CD8-positive, alpha-beta memory T cell (primary cell): ENCODE measurements at regions not wholly inside any gene's neighbourhood (a gene's known extent, or its start where the extent isn't known, plus 50 kb on each side); places are given as distances from the start of the nearest gene placed in this dataset.

ENCODE experiments used
- CTCF ChIA-PET: fragments of 350-600 bp; sonication (Branson Sonifier 250); formaldehyde crosslinking; loops from one replicate; lab custom pipeline; 2021; ENCODE audit warnings: antibody characterized with exemption; lab: Charles Lee
- POLR2A ChIA-PET: fragments of 350-600 bp; sonication (Branson Sonifier 250); formaldehyde crosslinking; loops from one replicate; lab custom pipeline; 2021; ENCODE audit warnings: antibody characterized with exemption; lab: Charles Lee
- DNase-seq, 5 donors: peaks; one replicate each; pipeline versions ENCODE4 v3.0.0 to v3.0.0-alpha.2; 2020 to 2022; ENCODE audit warnings: mixed read lengths in 1 of 5
- H3K27ac ChIP-seq: one replicate; pipeline ENCODE4 v1.7.0; 2013; ENCODE audit warnings: low read depth, mild to moderate bottlenecking, low read length, moderate library complexity
- H3K27me3 ChIP-seq: 2 replicates; pipeline ENCODE4 v1.7.0; 2013; ENCODE audit warnings: low read length, mild to moderate bottlenecking; ENCODE audit not compliant: insufficient read depth, poor library complexity, severe bottlenecking
- H3K36me3 ChIP-seq: 2 replicates; pipeline ENCODE4 v1.7.0; 2013; ENCODE audit warnings: mild to moderate bottlenecking, low read length, moderate library complexity; ENCODE audit not compliant: insufficient read depth
- H3K4me1 ChIP-seq: 2 replicates; pipeline ENCODE4 v1.7.0; 2013; ENCODE audit warnings: mild to moderate bottlenecking, low read length, moderate library complexity; ENCODE audit not compliant: insufficient read depth
- H3K4me3 ChIP-seq: 2 replicates; pipeline ENCODE4 v1.7.0; 2013; ENCODE audit warnings: mild to moderate bottlenecking, low read length
- H3K9me3 ChIP-seq: 2 replicates; pipeline ENCODE4 v1.7.0; 2013; ENCODE audit warnings: mild to moderate bottlenecking, low read length
- H3K27ac Mint-ChIP-seq, 8 donors: one replicate each; pipeline ENCODE4 v1.8.0; 2020 to 2021; ENCODE audit warnings: mixed read lengths in 8 of 8, mild to moderate bottlenecking in 6 of 8, inconsistent platforms in 3 of 8, moderate library complexity in 3 of 8
- H3K27me3 Mint-ChIP-seq, 2 donors: one replicate each; pipeline ENCODE4 v1.8.0; 2020 to 2021; ENCODE audit warnings: mixed read lengths in 2 of 2, mild to moderate bottlenecking in 1 of 2, moderate library complexity in 1 of 2
- H3K36me3 Mint-ChIP-seq, 3 donors: one replicate each; pipeline ENCODE4 v1.8.0; 2020 to 2021; ENCODE audit warnings: mixed read lengths in 3 of 3, inconsistent platforms in 1 of 3, mild to moderate bottlenecking in 1 of 3
- H3K4me1 Mint-ChIP-seq, 3 donors: one replicate each; pipeline ENCODE4 v1.8.0; 2020 to 2021; ENCODE audit warnings: mixed read lengths in 3 of 3, inconsistent platforms in 1 of 3, mild to moderate bottlenecking in 1 of 3
- H3K4me3 Mint-ChIP-seq, 7 donors: one replicate each; pipeline ENCODE4 v1.8.0; 2020 to 2021; ENCODE audit warnings: mixed read lengths in 7 of 7, mild to moderate bottlenecking in 6 of 7, moderate library complexity in 4 of 7, inconsistent platforms in 2 of 7
- H3K9me3 Mint-ChIP-seq, 5 donors: one replicate each; pipeline ENCODE4 v1.8.0; 2020 to 2022; ENCODE audit warnings: mixed read lengths in 5 of 5, mild to moderate bottlenecking in 3 of 5, moderate library complexity in 2 of 5, inconsistent platforms in 1 of 5

GRCh38 chr7:1340461-1341360 is 108.0 kb downstream of the UNCX start:
- H3K36me3 ChIP-seq = no peaks in the 10 kb centered on the region
- H3K27ac ChIP-seq = no peak overlapping the region
- no peaks in the 10 kb centered on the region for H3K4me1 ChIP-seq
- Mint-ChIP-seq H3K9me3 (peaks cover 10 to 34% (median 27%) of the 10 kb centered on the region in 5 donors), H3K4me3 (no peak overlapping the region), H3K27me3 (peaks cover 21 to 28% of the 10 kb centered on the region in 2 donors), H3K4me1 (no peaks in the 10 kb centered on the region), H3K36me3 (peaks cover 0 to 9% (median 2%) of the 10 kb centered on the region in 3 donors), H3K27ac (peak overlapping the region in 1 of 8 donors; percentile 72)
- no peak overlapping the region for H3K4me3 ChIP-seq
- ChIA-PET CTCF (no interaction called here), POLR2A (no interaction called here)
- peak in 1 of 5 donors; percentile 45 for DNase-seq
- no peaks in the 10 kb centered on the region for H3K9me3 ChIP-seq
- H3K27me3 ChIP-seq = no peaks in the 10 kb centered on the region

DNA sequence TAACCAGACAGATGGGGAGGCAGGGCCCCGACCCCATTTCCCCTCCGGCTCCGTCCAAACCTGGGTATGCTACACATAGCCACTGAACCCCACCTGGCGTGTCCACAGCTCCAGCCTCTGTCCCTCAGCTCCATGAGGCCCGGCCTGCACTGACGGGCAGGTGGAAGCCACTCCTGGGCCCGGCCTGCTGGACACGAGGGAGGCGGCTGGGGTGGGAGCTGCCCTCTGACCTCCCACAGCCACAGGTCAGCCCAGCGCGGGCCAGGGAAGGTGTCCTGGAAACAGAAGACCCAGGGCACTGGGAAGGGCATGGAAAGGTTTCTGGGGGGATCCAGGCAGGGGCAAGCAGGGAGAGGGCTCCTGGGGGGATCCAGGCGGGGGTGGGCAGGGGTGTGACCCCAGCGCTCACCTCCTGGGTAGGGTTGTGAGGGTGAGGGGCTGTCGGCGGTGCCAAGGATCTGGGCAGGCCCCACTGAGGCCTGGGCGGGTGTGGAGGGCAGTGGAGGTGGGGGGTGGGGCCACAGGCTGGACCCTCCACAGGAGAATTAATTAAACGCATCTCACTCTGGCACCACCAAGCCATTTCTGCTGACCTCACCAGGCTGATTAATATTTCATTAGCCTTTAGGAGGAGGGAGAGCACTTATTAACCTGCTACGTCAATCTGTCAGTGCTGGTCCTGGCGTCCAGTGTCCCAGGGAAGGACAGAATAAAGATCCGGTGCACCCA is 108.9 kb downstream of the UNCX start:
- H3K27ac ChIP-seq = no peak overlapping the region
- Mint-ChIP-seq H3K27me3 (peaks cover 23 to 24% of the 10 kb centered on the region in 2 donors), H3K36me3 (peaks cover 0 to 9% (median 2%) of the 10 kb centered on the region in 3 donors), H3K4me3 (no peak overlapping the region), H3K27ac (no peak overlapping the region), H3K9me3 (peaks cover 5 to 30% (median 22%) of the 10 kb centered on the region in 5 donors), H3K4me1 (no peaks in the 10 kb centered on the region)
- no peak overlapping the region for H3K4me3 ChIP-seq
- H3K9me3 ChIP-seq = no peaks in the 10 kb centered on the region
- no peak for DNase-seq
- H3K27me3 ChIP-seq = no peaks in the 10 kb centered on the region
- H3K4me1 ChIP-seq = no peaks in the 10 kb centered on the region
- ChIA-PET POLR2A (no interaction called here), CTCF (no interaction called here)
- no peaks in the 10 kb centered on the region for H3K36me3 ChIP-seq

- Mint-ChIP-seq H3K9me3 (peaks cover 2 to 24% (median 18%) of the 10 kb centered on the region in 5 donors), H3K4me1 (no peaks in the 10 kb centered on the region), H3K36me3 (peaks cover 0 to 9% (median 2%) of the 10 kb centered on the region in 3 donors), H3K4me3 (no peak overlapping the region), H3K27ac (no peak overlapping the region), H3K27me3 (peaks cover 23 to 24% of the 10 kb centered on the region in 2 donors)
- Histone ChIP-seq H3K9me3 (no peaks in the 10 kb centered on the region), H3K36me3 (no peaks in the 10 kb centered on the region), H3K4me1 (no peaks in the 10 kb centered on the region), H3K27me3 (no peaks in the 10 kb centered on the region), H3K4me3 (no peak overlapping the region), H3K27ac (no peak overlapping the region)
- ChIA-PET POLR2A (no interaction called here), CTCF (no interaction called here)
- no peak for DNase-seq
These were observed 109.5 kb downstream of the UNCX start for GRCh38 chr7:1342090-1342640.

DNA sequence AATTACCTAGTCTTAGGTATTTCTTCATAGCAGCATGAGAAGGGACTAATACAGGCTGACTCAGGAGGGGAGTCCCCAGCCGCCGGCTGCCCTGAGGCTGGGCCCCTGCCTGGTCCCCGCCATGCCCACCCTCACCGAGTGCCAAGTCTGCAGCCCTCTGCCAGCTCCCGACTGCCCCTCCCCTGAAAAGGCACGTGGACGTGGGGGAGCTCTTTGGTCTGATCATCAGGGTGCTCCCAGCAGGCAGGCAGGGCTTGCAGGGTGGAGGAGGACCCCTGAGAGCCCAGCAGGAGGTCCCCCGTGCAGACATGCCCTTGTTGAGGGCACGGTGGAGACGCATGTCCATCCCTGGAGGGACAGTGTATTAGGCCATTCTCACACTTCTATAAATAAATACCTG is 110.9 kb downstream of the UNCX start:
- H3K9me3 ChIP-seq = no peaks in the 10 kb centered on the region
- no peak for DNase-seq

GRCh38 chr7:1344421-1344820 is 111.7 kb downstream of the UNCX start:
- ChIA-PET POLR2A (no interaction called here), CTCF (no interaction called here)
- peaks cover 0 to 3% (median 0%) of the 10 kb centered on the region in 3 donors for H3K36me3 Mint-ChIP-seq
- Histone ChIP-seq H3K9me3 (no peaks in the 10 kb centered on the region), H3K27me3 (no peaks in the 10 kb centered on the region), H3K4me1 (no peaks in the 10 kb centered on the region), H3K36me3 (no peaks in the 10 kb centered on the region), H3K27ac (no peak overlapping the region), H3K4me3 (no peak overlapping the region)
- no peak overlapping the region for H3K27ac Mint-ChIP-seq
- no peaks in the 10 kb centered on the region for H3K4me1 Mint-ChIP-seq
- peaks cover 0 to 5% (median 2%) of the 10 kb centered on the region in 5 donors for H3K9me3 Mint-ChIP-seq
- H3K27me3 Mint-ChIP-seq = peaks cover 13 to 17% of the 10 kb centered on the region in 2 donors
- DNase-seq = no peak
- no peak overlapping the region for H3K4me3 Mint-ChIP-seq

More for the DNA sequence above, 110.9 kb downstream of the UNCX start:
- Mint-ChIP-seq H3K4me1 (no peaks in the 10 kb centered on the region), H3K36me3 (peaks cover 0 to 9% (median 0%) of the 10 kb centered on the region in 3 donors), H3K27me3 (peaks cover 19 to 21% of the 10 kb centered on the region in 2 donors), H3K27ac (no peak overlapping the region), H3K4me3 (no peak overlapping the region), H3K9me3 (peaks cover 0 to 13% (median 9%) of the 10 kb centered on the region in 5 donors)
- ChIA-PET CTCF (no interaction called here), POLR2A (no interaction called here)
- Histone ChIP-seq H3K27ac (no peak overlapping the region), H3K27me3 (no peaks in the 10 kb centered on the region), H3K36me3 (no peaks in the 10 kb centered on the region), H3K4me1 (no peaks in the 10 kb centered on the region), H3K4me3 (no peak overlapping the region)

DNA sequence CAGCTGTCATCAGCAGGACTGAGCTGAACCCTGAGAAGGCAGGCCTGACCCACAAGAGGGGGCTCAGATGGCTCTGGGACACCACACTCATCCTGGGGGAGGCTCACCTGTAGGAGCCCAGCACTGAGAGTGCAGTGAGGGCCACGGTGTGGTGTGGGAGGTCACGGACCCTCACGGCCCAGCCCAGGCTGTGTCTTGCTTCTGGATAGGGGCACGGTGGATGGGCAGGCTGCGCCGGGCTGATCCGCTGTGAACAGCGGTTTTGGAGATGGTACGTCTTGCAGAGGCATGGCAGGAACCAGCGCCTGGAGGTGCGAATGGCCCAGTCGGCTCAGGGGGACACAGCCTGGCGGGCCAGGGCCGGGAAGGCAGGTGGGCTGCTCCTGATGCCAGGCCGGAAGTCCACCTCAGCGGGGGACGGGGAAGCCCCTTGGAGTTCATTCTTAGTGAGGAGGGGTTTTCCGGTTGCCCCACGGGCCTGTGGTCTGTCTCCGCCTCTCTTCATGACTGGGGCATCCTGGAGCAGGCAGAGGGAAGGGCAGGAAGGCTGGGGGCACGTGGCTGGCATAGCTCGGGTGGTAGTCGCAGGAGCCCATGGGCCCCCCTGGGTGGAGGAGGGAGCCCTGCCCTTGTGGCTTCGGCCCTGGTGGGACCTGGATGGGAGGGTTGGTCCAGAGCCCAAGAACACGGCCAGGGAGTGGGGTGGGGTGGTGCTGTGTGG is 112.5 kb downstream of the UNCX start:
- POLR2A ChIA-PET = no interaction called here
- H3K4me1 Mint-ChIP-seq = no peaks in the 10 kb centered on the region
- no peak overlapping the region for H3K4me3 Mint-ChIP-seq
- CTCF ChIA-PET = no interaction called here
- H3K9me3 Mint-ChIP-seq = peaks cover 0 to under 1% (median 0%) of the 10 kb centered on the region in 5 donors
- DNase-seq = no peak
- Histone ChIP-seq H3K4me3 (no peak overlapping the region), H3K4me1 (no peaks in the 10 kb centered on the region), H3K27ac (no peak overlapping the region), H3K27me3 (no peaks in the 10 kb centered on the region), H3K9me3 (no peaks in the 10 kb centered on the region), H3K36me3 (no peaks in the 10 kb centered on the region)
- no peak overlapping the region for H3K27ac Mint-ChIP-seq
- peaks cover 10 to 14% of the 10 kb centered on the region in 2 donors for H3K27me3 Mint-ChIP-seq
- no peaks in the 10 kb centered on the region for H3K36me3 Mint-ChIP-seq

DNA sequence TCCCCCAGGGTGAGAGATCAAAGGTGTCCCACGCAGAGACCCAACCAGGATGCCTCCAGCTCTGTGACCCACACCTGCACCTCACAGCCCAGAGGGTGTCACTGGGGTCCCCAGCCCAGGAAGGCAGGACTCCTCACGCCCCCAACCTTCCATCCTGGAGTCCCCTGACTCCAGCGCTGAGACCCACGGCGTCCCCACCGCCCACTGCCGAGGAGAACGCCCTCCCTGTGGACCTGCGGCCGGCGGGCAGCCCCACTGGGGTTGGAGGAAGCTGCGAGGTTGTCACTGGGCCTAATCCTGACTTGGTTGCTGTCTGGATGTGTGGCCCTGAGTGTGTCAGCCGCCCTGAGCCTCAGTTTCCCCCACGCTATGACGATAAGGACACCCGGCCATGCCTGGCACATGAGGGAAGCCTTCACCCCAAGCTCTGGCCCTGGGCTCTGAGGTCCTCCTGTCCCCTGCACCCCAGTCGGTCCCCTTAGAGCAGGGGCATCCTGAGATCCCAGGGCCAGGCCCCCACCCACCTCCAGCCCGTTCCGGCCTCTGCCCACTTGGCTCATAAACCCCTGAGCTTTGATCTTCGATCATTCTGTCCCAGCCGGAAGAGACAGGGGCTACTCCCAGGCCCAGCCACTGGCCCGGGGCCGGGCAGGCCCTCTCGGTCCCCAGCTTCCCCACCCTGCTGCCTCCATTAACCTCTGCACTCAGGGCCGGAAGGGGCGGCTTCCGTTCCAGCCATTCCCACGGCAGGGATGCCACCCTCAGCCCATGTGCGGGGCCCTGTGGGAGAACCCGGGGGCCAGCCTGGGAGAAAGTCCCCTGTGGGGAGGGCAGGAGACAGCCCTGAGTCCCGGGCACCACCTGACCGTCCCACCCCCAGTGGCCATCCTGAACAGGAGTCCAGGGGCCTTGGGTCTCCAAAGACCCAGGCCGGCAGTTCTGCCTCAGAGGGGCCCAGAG is 113.2 kb downstream of the MICALL2 start:
- H3K4me1 Mint-ChIP-seq = no peaks in the 10 kb centered on the region
- no peak overlapping the region for H3K4me3 Mint-ChIP-seq
- no peaks in the 10 kb centered on the region for H3K4me1 ChIP-seq
- POLR2A ChIA-PET = no interaction called here
- CTCF ChIA-PET = interaction anchor here (1.0 kb wide), 1 partner anchor 17 kb away, joined by 3 read pairs; no protein-coding TSS in a partner anchor
- H3K9me3 ChIP-seq = no peaks in the 10 kb centered on the region
- no peaks in the 10 kb centered on the region for H3K9me3 Mint-ChIP-seq
- no peak overlapping the region for H3K27ac Mint-ChIP-seq
- no peak for DNase-seq
- peaks cover 9 to 18% of the 10 kb centered on the region in 2 donors for H3K27me3 Mint-ChIP-seq
- no peak overlapping the region for H3K4me3 ChIP-seq
- H3K27ac ChIP-seq = no peak overlapping the region
- no peaks in the 10 kb centered on the region for H3K27me3 ChIP-seq
- no peaks in the 10 kb centered on the region for H3K36me3 ChIP-seq
- H3K36me3 Mint-ChIP-seq = no peaks in the 10 kb centered on the region
